ENCODE measurements at regions not wholly inside any gene's neighbourhood (a gene's known extent, or its start where the extent isn't known, plus 50 kb on each side); places are given as distances from the start of the nearest gene placed in this dataset.

DNA sequence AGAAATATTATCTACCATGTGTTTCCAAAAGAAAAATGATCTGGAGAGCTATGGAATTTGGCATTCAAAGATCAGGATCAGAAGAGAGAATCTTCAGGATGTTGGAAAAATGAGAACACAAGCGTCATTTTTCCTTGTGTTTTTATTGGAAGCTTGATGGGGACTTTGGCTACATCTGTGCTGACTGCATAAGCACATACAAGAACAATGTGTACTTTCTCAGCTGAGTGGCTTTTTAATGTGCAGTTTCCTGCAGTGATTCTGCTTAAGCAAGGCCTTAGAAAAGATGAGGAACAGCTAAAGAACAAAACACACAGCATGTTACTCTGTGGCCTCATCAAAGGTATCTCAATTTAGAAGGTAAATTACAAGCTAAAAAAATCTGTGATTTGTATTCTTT lies 1039.9 kb downstream of the GLUD2 start:
- TF ChIP-seq, protein P1, sequence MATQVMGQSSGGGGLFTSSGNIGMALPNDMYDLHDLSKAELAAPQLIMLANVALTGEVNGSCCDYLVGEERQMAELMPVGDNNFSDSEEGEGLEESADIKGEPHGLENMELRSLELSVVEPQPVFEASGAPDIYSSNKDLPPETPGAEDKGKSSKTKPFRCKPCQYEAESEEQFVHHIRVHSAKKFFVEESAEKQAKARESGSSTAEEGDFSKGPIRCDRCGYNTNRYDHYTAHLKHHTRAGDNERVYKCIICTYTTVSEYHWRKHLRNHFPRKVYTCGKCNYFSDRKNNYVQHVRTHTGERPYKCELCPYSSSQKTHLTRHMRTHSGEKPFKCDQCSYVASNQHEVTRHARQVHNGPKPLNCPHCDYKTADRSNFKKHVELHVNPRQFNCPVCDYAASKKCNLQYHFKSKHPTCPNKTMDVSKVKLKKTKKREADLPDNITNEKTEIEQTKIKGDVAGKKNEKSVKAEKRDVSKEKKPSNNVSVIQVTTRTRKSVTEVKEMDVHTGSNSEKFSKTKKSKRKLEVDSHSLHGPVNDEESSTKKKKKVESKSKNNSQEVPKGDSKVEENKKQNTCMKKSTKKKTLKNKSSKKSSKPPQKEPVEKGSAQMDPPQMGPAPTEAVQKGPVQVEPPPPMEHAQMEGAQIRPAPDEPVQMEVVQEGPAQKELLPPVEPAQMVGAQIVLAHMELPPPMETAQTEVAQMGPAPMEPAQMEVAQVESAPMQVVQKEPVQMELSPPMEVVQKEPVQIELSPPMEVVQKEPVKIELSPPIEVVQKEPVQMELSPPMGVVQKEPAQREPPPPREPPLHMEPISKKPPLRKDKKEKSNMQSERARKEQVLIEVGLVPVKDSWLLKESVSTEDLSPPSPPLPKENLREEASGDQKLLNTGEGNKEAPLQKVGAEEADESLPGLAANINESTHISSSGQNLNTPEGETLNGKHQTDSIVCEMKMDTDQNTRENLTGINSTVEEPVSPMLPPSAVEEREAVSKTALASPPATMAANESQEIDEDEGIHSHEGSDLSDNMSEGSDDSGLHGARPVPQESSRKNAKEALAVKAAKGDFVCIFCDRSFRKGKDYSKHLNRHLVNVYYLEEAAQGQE (IDR thresholded peaks at IDR 0.05; ENCODE audit: insufficient read depth in 1 of 2, low read depth in 2 of 2, low read length in 1 of 2): no peak
- TF ChIP-seq, protein P2, sequence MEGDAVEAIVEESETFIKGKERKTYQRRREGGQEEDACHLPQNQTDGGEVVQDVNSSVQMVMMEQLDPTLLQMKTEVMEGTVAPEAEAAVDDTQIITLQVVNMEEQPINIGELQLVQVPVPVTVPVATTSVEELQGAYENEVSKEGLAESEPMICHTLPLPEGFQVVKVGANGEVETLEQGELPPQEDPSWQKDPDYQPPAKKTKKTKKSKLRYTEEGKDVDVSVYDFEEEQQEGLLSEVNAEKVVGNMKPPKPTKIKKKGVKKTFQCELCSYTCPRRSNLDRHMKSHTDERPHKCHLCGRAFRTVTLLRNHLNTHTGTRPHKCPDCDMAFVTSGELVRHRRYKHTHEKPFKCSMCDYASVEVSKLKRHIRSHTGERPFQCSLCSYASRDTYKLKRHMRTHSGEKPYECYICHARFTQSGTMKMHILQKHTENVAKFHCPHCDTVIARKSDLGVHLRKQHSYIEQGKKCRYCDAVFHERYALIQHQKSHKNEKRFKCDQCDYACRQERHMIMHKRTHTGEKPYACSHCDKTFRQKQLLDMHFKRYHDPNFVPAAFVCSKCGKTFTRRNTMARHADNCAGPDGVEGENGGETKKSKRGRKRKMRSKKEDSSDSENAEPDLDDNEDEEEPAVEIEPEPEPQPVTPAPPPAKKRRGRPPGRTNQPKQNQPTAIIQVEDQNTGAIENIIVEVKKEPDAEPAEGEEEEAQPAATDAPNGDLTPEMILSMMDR (IDR thresholded peaks at IDR 0.05): no peak
- TF ChIP-seq SIN3A (IDR thresholded peaks at IDR 0.05; ENCODE audit: borderline replicate concordance, insufficient read depth, low read depth, low read length) (no peak), TCF7L2 (IDR thresholded peaks at IDR 0.05; ENCODE audit: low read depth, low read length) (no peak), POLR2AphosphoS5 (IDR thresholded peaks at IDR 0.05; ENCODE audit: low read depth, low read length) (no peak)
- H3K27ac ChIP-seq (ENCODE audit: low read length): no peak overlapping the region
- BruUV-seq (replicated peaks): no TSS peak

DNA sequence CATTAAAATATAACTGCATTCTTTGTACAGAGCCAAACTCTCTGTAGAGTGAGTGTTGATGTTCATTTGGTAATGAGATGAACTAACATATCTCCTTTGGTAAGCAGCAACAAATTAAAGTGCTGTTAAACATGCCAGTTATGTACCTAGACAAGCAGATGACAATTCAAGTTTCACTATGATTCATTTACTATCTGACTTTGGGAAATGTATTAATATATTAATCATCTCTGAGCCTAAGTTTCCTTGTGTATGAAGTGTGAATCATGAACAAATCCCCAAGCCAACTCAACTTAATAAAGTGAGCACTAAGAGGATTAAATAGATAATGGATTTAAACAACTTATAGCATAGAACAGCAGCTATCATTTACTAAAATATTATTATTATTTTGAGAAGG lies 1044.2 kb downstream of the GLUD2 start:
- in situ Hi-C loops (cut with HindIII; ENCODE audit: low pct_unique_long_range_greater_than_20kb, low sequenced_read_pairs): no loop called here
- Histone ChIP-seq H3K27me3 (ENCODE audit: control insufficient read depth, insufficient read depth, low read length) (no peaks in the 10 kb centered on the region), H3K27ac (ENCODE audit: low read length) (no peak overlapping the region), H3K9me3 (ENCODE audit: control insufficient read depth, insufficient read depth, low read depth, low read length) (no peaks in the 10 kb centered on the region), H3K4me1 (ENCODE audit: control insufficient read depth, insufficient read depth, low read length) (no peaks in the 10 kb centered on the region), H3K4me3 (ENCODE audit: low read depth in 2 of 2, low read length in 2 of 2) (no peak overlapping the region), H3K36me3 (ENCODE audit: control insufficient read depth, insufficient read depth, low read length) (no peaks in the 10 kb centered on the region)
- ATAC-seq (no peak), DNase-seq (ENCODE audit: low read depth, low spot score) (no peak)
- ChIA-PET CTCF (no interaction called here), POLR2A (no interaction called here)
- BruUV-seq (replicated peaks): no TSS peak
- TF ChIP-seq SIN3A (IDR thresholded peaks at IDR 0.05; ENCODE audit: borderline replicate concordance, insufficient read depth, low read depth, low read length): no peak
- TF ChIP-seq, protein P1 (IDR thresholded peaks at IDR 0.05; ENCODE audit: insufficient read depth in 1 of 2, low read depth in 2 of 2, low read length in 1 of 2): no peak
- no peak for TF ChIP-seq TCF7L2 (IDR thresholded peaks at IDR 0.05; ENCODE audit: low read depth, low read length)
- TF ChIP-seq, protein P2 (IDR thresholded peaks at IDR 0.05): no peak
- no peak for TF ChIP-seq POLR2AphosphoS5 (IDR thresholded peaks at IDR 0.05; ENCODE audit: low read depth, low read length)
- intact Hi-C loops (cut with micrococcal nuclease; ENCODE audit: unreplicated experiment): no loop called here

More for the DNA sequence above, 1039.9 kb downstream of the GLUD2 start:
- no peak for DNase-seq (ENCODE audit: low read depth, low spot score)
- ATAC-seq: no peak
- no peaks in the 10 kb centered on the region for H3K27me3 ChIP-seq (ENCODE audit: control insufficient read depth, insufficient read depth, low read length)
- no peaks in the 10 kb centered on the region for H3K36me3 ChIP-seq (ENCODE audit: control insufficient read depth, insufficient read depth, low read length)
- ChIA-PET CTCF (no interaction called here), POLR2A (no interaction called here)
- in situ Hi-C loops (cut with HindIII; ENCODE audit: low pct_unique_long_range_greater_than_20kb, low sequenced_read_pairs): no loop called here
- no peaks in the 10 kb centered on the region for H3K4me1 ChIP-seq (ENCODE audit: control insufficient read depth, insufficient read depth, low read length)
- no peaks in the 10 kb centered on the region for H3K9me3 ChIP-seq (ENCODE audit: control insufficient read depth, insufficient read depth, low read depth, low read length)
- no peak overlapping the region for H3K4me3 ChIP-seq (ENCODE audit: low read depth in 2 of 2, low read length in 2 of 2)
- intact Hi-C loops (cut with micrococcal nuclease; ENCODE audit: unreplicated experiment): no loop called here

Measured in Panc1 (cell line).